Small intestine (tissue), 7 donors: ENCODE measurements at regions not wholly inside any gene's neighbourhood (a gene's known extent, or its start where the extent isn't known, plus 50 kb on each side); places are given as distances from the start of the nearest gene placed in this dataset.

Experiments
- DNase-seq, 2 donors: peaks; one replicate each; pipeline versions ENCODE4 v3.0.0 to v3.0.0-alpha.2; 2013
- FAIRE-seq: peaks from 2 replicates; lab custom pipeline; 2012; peaks lifted over from hg19 to GRCh38; lab: Jason Lieb, UNC
- H3K27ac ChIP-seq, 3 donors: one replicate each; pipeline ENCODE4 v1.5.1; 2013; ENCODE audit warnings: low read length in 2 of 3, mild to moderate bottlenecking in 2 of 3, control low read depth in 1 of 3, inconsistent platforms in 1 of 3, low read depth in 1 of 3, moderate library complexity in 1 of 3
- H3K27me3 ChIP-seq, 3 donors: one replicate each; pipeline ENCODE4 v1.6.1; 2013; ENCODE audit warnings: low read length in 3 of 3, inconsistent platforms in 1 of 3; ENCODE audit not compliant: control insufficient read depth in 3 of 3, insufficient read depth in 3 of 3
- H3K36me3 ChIP-seq, 3 donors: one replicate each; pipeline ENCODE4 v1.6.1; 2013; ENCODE audit warnings: low read length in 3 of 3, inconsistent platforms in 1 of 3, low read depth in 1 of 3, mild to moderate bottlenecking in 1 of 3, moderate library complexity in 1 of 3; ENCODE audit not compliant: control insufficient read depth in 3 of 3, insufficient read depth in 2 of 3
- H3K4me1 ChIP-seq, 3 donors: one replicate each; pipeline ENCODE4 v1.6.1; 2013; ENCODE audit warnings: low read length in 2 of 3, inconsistent platforms in 1 of 3, low read depth in 1 of 3, mild to moderate bottlenecking in 1 of 3, moderate library complexity in 1 of 3; ENCODE audit not compliant: control insufficient read depth in 3 of 3, insufficient read depth in 2 of 3
- H3K4me3 ChIP-seq, 3 donors: one replicate each; pipeline ENCODE4 v1.5.1; 2013; ENCODE audit warnings: low read length in 3 of 3, control low read depth in 1 of 3, inconsistent platforms in 1 of 3, low read depth in 1 of 3, mild to moderate bottlenecking in 1 of 3, moderate library complexity in 1 of 3
- H3K9me3 ChIP-seq, 2 donors: one replicate each; pipeline ENCODE4 v1.6.1; 2013; ENCODE audit warnings: low read depth in 1 of 2, low read length in 1 of 2; ENCODE audit not compliant: control insufficient read depth in 2 of 2, insufficient read depth in 1 of 2
- WGBS, 3 donors: extraction: QIAGEN DNeasy Blood & Tissue Kit; methylation state at CpG; one replicate each; pipeline ENCODE4 v1.1.7; 2013; 5-methylcytosine and 5-hydroxymethylcytosine counted together
- donor health status: healthy with polysubstance abuse.
- donor health status: control.
- donor health status: control.
- donor health status: Bipolar disorder and iron deficiency.
- donor health status: healthy.

DNA sequence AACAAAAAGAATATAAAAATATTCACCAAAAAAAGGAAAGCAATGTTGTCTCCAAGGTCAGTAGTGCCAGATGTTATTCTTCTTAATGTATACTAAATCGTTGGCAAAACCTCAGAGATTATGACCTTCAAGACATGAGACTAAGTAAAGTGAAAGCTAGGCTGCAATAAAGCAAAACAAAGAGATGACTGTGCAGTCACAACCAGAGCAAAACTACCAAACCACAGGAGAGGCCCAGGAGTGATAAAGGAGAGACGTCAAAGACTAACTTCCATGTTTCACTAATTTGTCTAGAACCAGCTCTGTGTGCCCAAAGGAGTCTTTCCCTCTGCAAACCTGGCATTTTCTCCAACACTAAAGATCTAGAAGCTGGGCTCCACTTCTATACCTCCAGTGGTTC, 155.9 kb upstream of the POU3F2 start:
- H3K36me3 ChIP-seq = no peaks in the 10 kb centered on the region
- H3K4me3 ChIP-seq = no peak overlapping the region
- WGBS, 3 donors = 12 to 41% (median 16%) methylated on average over 2 of the region's 2 CpGs
- H3K27ac ChIP-seq = no peak overlapping the region
- no peaks in the 10 kb centered on the region for H3K9me3 ChIP-seq
- no peak for FAIRE-seq
- H3K4me1 ChIP-seq = no peaks in the 10 kb centered on the region
- no peaks in the 10 kb centered on the region for H3K27me3 ChIP-seq
- no peak for DNase-seq

DNA sequence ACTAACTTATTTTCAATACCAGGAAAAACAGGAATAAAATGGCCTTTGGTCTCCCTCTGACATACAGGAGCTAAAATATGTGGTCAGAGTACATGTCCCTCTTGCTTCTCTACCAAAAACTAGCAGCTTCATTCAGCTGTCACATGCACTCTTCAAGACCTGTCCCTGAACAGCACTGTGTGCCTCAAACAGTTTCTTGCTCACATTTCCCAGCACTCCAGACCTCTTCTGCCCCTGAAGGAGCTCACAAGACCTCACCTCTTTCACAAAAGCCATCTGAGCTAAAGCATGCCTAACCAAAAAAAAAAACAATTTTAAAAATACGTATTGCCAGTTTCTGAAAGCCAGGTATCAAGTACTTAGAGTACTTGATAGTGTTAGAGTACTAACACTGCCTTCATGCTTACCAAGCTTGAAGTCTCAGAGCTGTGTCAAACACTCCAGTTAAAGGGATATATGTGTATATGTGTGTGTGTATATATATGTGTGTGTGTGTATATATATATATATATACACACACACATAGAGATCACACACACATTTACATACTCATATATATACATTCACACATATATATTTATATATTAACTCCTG, 148.3 kb upstream of the POU3F2 start:
- no peaks in the 10 kb centered on the region for H3K9me3 ChIP-seq
- no peaks in the 10 kb centered on the region for H3K4me1 ChIP-seq
- H3K27ac ChIP-seq = no peak overlapping the region
- no peak for DNase-seq
- no peaks in the 10 kb centered on the region for H3K27me3 ChIP-seq
- no peak for FAIRE-seq
- 71 to 88% (median 85%) methylated on average over 1 of the region's 1 CpG for WGBS, 3 donors
- no peak overlapping the region for H3K4me3 ChIP-seq
- no peaks in the 10 kb centered on the region for H3K36me3 ChIP-seq

DNA sequence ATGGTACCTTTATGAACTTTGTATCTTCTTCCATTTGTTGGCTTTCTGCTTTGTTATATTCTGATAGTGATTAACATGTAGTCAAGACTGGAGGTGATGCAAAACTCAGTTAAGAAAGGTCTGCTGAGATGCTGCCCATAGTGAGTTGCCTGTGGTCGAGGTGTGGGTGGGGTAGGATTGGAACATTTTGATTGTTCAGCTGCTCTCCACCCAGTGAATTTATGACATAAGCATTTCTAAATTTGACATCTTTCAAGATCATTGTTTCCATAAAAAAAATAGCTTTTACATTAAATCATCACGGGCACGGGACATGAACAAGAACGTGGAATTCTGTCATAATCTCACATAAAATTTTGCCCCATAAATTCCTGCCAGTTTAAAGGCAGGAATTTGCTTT, 146.6 kb upstream of the POU3F2 start:
- 62 to 72% (median 65%) methylated on average over 4 of the region's 4 CpGs for WGBS, 3 donors
- H3K4me3 ChIP-seq = no peak overlapping the region
- H3K36me3 ChIP-seq = no peaks in the 10 kb centered on the region
- no peaks in the 10 kb centered on the region for H3K9me3 ChIP-seq
- H3K4me1 ChIP-seq = no peaks in the 10 kb centered on the region
- no peaks in the 10 kb centered on the region for H3K27me3 ChIP-seq
- FAIRE-seq = no peak
- DNase-seq = no peak
- H3K27ac ChIP-seq = no peak overlapping the region

DNA sequence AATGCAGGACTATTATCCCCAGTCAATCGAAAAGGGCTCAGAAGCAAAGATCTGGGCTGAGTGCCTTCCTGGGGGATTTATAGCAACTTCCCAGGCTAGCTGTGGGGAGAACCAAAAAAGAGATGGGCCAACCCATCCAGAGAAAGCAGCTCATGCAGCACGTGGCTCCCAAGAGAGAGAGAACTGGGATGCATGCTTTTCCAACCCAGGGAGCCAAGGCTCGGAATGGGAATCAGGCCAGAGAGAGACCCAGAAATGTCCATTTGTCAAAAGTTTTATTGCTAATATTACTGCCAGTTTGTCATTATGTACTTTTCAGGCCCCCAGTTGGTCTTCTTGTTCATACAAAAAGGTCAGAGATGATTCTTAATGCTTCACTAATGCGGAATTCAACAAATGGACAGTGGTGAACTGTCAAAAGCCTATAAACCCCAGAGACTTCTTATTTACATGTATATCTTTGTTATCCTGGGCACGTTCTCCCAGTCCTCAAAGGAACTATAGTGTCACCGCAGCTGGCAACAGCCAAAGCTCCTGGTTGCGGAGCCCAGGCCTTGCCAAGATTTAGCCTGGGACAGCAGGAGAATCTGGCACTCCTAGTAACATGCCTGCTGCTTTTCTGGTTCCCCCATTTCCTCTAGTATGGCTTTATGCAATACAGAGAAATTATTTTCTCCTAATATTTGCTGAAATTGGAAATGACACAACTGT, 139.1 kb upstream of the POU3F2 start:
- Histone ChIP-seq H3K27ac (no peak overlapping the region), H3K4me1 (no peaks in the 10 kb centered on the region), H3K4me3 (no peak overlapping the region), H3K27me3 (no peaks in the 10 kb centered on the region), H3K9me3 (no peaks in the 10 kb centered on the region), H3K36me3 (no peaks in the 10 kb centered on the region)
- no peak for DNase-seq
- no peak for FAIRE-seq
- 66 to 71% (median 68%) methylated on average over 7 of the region's 7 CpGs for WGBS, 3 donors

DNA sequence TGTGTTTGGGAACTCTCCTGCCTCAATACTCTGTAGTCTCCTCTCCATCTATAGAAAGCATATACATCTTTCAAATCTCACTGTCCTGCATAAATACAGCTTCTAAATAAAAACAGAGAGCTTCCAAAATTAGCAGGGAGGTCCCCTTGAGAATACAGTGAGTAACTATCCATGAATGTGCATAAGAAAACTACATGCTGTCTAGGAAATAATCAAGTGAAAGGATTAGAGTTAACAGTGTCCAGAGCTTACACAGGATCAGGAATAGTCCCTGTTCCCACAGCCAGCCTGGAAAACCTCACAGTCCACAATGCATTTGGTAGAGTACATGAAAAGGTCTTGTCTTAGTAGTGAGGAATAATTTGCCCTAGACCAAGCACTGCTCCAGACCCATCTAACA, 123.0 kb upstream of the POU3F2 start:
- FAIRE-seq = no peak
- H3K27ac ChIP-seq = no peak overlapping the region

DNA sequence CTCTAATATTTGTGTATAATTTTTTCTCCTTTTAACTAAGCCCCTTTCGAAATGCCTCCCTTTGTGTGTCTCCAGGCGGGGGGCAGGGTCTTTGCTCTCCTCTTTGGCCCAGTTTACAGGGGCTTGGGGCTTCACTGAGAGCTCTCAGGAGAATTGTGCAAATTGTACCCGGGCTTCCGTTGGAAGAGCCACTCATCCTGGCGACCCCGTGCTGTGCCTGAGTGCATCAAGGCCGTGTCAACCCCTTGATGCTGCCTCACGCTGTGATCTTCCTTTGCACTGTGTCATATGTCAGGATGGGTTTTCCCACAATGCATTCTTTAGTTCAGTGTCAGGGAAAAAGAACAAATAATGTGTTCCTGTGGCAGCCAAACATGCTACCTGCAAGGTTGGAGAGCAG, 118.0 kb upstream of the POU3F2 start:
- 11 to 24% (median 17%) methylated on average over 8 of the region's 8 CpGs for WGBS, 3 donors
- DNase-seq (no peak), FAIRE-seq (no peak)
- Histone ChIP-seq H3K27me3 (no peaks in the 10 kb centered on the region), H3K27ac (no peak overlapping the region), H3K9me3 (no peaks in the 10 kb centered on the region), H3K4me3 (no peak overlapping the region), H3K4me1 (no peaks in the 10 kb centered on the region), H3K36me3 (no peaks in the 10 kb centered on the region)

More for the DNA sequence above, 123.0 kb upstream of the POU3F2 start:
- Histone ChIP-seq H3K9me3 (no peaks in the 10 kb centered on the region), H3K36me3 (no peaks in the 10 kb centered on the region), H3K4me3 (no peak overlapping the region), H3K27me3 (no peaks in the 10 kb centered on the region), H3K4me1 (no peaks in the 10 kb centered on the region)
- DNase-seq = no peak

DNA sequence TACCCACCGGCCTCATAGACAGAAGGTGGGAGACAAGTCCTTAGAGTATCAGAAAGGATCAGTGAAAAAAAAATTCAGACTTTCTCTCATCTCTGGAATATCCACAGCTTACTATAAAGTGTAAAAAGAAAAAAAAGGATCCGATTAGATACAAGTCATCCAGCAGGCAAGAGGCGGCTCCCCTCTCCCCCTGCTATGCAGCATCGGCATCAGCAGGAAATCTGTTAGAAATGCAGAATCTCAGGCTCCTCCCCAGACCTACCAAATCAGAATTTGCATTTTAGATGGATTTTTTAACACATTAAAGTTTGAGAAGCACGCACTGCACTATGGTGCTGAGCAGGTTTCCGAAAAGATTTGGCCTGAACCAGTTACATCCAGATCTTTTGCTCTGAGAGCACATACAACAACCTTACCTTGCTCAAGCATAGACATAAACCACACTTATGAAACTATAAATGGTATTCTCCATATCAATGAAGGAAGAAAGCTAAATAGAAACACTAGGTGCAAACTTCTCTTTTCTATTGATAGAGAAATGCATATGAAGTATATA, 117.0 kb upstream of the POU3F2 start:
- no peak for FAIRE-seq
- WGBS, 3 donors = 43 to 62% (median 45%) methylated on average over 6 of the region's 6 CpGs
- Histone ChIP-seq H3K9me3 (no peaks in the 10 kb centered on the region), H3K27me3 (no peaks in the 10 kb centered on the region), H3K27ac (no peak overlapping the region), H3K36me3 (no peaks in the 10 kb centered on the region), H3K4me3 (no peak overlapping the region), H3K4me1 (no peaks in the 10 kb centered on the region)
- no peak for DNase-seq

DNA sequence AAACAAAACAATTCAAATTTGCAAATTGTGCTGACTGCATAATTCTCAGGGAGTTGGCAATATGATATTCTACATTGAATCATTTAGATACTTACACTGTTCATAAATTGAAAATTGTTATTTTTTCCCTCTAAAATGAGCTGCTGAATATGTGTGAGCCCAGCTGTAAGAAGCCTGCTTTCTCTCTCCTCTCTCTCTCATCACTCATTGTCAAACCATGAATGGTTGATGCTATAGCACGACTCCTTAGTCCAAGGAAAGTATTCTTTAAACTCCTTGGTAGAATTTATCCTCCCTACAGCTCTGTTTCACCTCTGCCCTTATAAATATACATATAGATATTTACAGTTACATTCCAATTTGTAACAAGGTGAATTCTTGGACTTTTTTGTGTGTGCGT, 116.4 kb upstream of the POU3F2 start:
- WGBS, 3 donors = 52 to 57% (median 56%) methylated on average over 2 of the region's 2 CpGs
- Histone ChIP-seq H3K27me3 (no peaks in the 10 kb centered on the region), H3K27ac (no peak overlapping the region), H3K4me3 (no peak overlapping the region), H3K9me3 (no peaks in the 10 kb centered on the region), H3K36me3 (no peaks in the 10 kb centered on the region), H3K4me1 (no peaks in the 10 kb centered on the region)
- DNase-seq (no peak), FAIRE-seq (no peak)
